ENCODE measurements at regions not wholly inside any gene's neighbourhood (a gene's known extent, or its start where the extent isn't known, plus 50 kb on each side); places are given as distances from the start of the nearest gene placed in this dataset.

- TF ChIP-seq POLR2AphosphoS5 (IDR thresholded peaks at IDR 0.05) (no peak), CTCF (IDR thresholded peaks at IDR 0.05) (no peak), POLR2A (IDR thresholded peaks at IDR 0.05) (no peak)
These were observed 73.6 kb downstream of the OTUD1 start for GRCh38 chr10:23512355-23513058.
